OCI-LY3 (cell line): ENCODE measurements at regions not wholly inside any gene's neighbourhood (a gene's known extent, or its start where the extent isn't known, plus 50 kb on each side); places are given as distances from the start of the nearest gene placed in this dataset.

Source experiments
- EZH2phosphoT487 ChIP-seq: fragments of 200-600 bp; shearing (Covaris generic); IDR thresholded peaks from 2 replicates; pipeline ENCODE4 v1.6.1; 2018; ENCODE audit warnings: antibody characterized with exemption, mixed run types, low read depth
- TF ChIP-seq, protein P1 (sequence below): fragments of 200-600, 300-600 bp; sonication (generic); IDR thresholded peaks from 2 replicates; pipeline ENCODE4 v1.5.1; 2014; ENCODE audit warnings: antibody characterized with exemption, low read length, low read depth

DNA sequence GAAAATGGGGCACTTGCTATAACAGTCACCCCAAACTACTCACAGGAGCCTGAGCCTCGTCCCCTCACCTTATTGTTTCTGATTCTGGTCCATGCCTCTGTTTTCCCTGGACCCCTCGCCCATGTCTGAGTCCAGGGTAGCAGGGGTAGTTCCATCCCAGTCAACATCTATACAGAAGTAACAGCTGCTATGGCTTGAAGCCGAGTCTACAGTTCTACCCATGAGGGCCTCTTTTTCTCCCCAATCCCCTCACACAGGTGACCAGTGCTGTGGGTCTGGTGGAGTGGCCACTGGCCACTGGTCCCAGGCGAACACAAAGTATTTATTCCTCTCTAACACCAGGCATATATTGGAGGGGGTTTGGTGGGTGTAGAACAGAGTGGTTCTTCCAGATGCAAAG, 116.4 kb downstream of the ZNF280B start:
- TF ChIP-seq, protein P1, sequence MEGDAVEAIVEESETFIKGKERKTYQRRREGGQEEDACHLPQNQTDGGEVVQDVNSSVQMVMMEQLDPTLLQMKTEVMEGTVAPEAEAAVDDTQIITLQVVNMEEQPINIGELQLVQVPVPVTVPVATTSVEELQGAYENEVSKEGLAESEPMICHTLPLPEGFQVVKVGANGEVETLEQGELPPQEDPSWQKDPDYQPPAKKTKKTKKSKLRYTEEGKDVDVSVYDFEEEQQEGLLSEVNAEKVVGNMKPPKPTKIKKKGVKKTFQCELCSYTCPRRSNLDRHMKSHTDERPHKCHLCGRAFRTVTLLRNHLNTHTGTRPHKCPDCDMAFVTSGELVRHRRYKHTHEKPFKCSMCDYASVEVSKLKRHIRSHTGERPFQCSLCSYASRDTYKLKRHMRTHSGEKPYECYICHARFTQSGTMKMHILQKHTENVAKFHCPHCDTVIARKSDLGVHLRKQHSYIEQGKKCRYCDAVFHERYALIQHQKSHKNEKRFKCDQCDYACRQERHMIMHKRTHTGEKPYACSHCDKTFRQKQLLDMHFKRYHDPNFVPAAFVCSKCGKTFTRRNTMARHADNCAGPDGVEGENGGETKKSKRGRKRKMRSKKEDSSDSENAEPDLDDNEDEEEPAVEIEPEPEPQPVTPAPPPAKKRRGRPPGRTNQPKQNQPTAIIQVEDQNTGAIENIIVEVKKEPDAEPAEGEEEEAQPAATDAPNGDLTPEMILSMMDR = no peak
- no peak for TF ChIP-seq EZH2phosphoT487
